ENCODE measurements at regions not wholly inside any gene's neighbourhood (a gene's known extent, or its start where the extent isn't known, plus 50 kb on each side); places are given as distances from the start of the nearest gene placed in this dataset.

- Histone ChIP-seq H3K4me1 (no peaks in the 10 kb centered on the region), H3K4me3 (no peak overlapping the region), H3K9me3 (no peaks in the 10 kb centered on the region), H3K27me3 (no peaks in the 10 kb centered on the region), H3K27ac (no peak overlapping the region), H3K36me3 (no peaks in the 10 kb centered on the region)
- no peak for DNase-seq (ENCODE audit: extremely low spot score in 2 of 2)
- intact Hi-C loops (cut with DNase I) = no loop called here
- TF ChIP-seq POLR2A (IDR thresholded peaks at IDR 0.05) = no peak
- no peak for TF ChIP-seq CTCF (IDR thresholded peaks at IDR 0.05)
- no peak for TF ChIP-seq POLR2AphosphoS5 (IDR thresholded peaks at IDR 0.05; ENCODE audit: insufficient read depth in 1 of 2, low read depth in 1 of 2)
Measured at GRCh38 chr3:174775603-174776002, 83.5 kb upstream of the NAALADL2 start.

GRCh38 chr3:174776123-174776522, 83.0 kb upstream of the NAALADL2 start:
- Histone ChIP-seq H3K9me3 (no peaks in the 10 kb centered on the region), H3K4me3 (no peak overlapping the region), H3K27ac (no peak overlapping the region), H3K36me3 (no peaks in the 10 kb centered on the region), H3K27me3 (no peaks in the 10 kb centered on the region), H3K4me1 (no peaks in the 10 kb centered on the region)
- no peak for DNase-seq (ENCODE audit: extremely low spot score in 2 of 2)
- intact Hi-C loops (cut with DNase I) = no loop called here
- TF ChIP-seq POLR2AphosphoS5 (IDR thresholded peaks at IDR 0.05; ENCODE audit: insufficient read depth in 1 of 2, low read depth in 1 of 2) (no peak), POLR2A (IDR thresholded peaks at IDR 0.05) (no peak), CTCF (IDR thresholded peaks at IDR 0.05) (no peak)

- no peak for DNase-seq (ENCODE audit: extremely low spot score in 2 of 2)
- H3K4me3 ChIP-seq = no peak overlapping the region
- no peaks in the 10 kb centered on the region for H3K9me3 ChIP-seq
- TF ChIP-seq POLR2A (IDR thresholded peaks at IDR 0.05) = no peak
- TF ChIP-seq CTCF (IDR thresholded peaks at IDR 0.05) = no peak
- no peak for TF ChIP-seq POLR2AphosphoS5 (IDR thresholded peaks at IDR 0.05; ENCODE audit: insufficient read depth in 1 of 2, low read depth in 1 of 2)
- no peaks in the 10 kb centered on the region for H3K4me1 ChIP-seq
- intact Hi-C loops (cut with DNase I) = no loop called here
- no peak overlapping the region for H3K27ac ChIP-seq
- no peaks in the 10 kb centered on the region for H3K27me3 ChIP-seq
- no peaks in the 10 kb centered on the region for H3K36me3 ChIP-seq
Measured at GRCh38 chr3:174776636-174777035, 82.5 kb upstream of the NAALADL2 start.

GRCh38 chr3:174777813-174778212, 81.3 kb upstream of the NAALADL2 start:
- Histone ChIP-seq H3K4me3 (no peak overlapping the region), H3K27me3 (no peaks in the 10 kb centered on the region), H3K9me3 (no peaks in the 10 kb centered on the region), H3K27ac (no peak overlapping the region), H3K4me1 (no peaks in the 10 kb centered on the region), H3K36me3 (no peaks in the 10 kb centered on the region)
- DNase-seq (ENCODE audit: extremely low spot score in 2 of 2) = no peak
- intact Hi-C loops (cut with DNase I) = no loop called here
- no peak for TF ChIP-seq POLR2AphosphoS5 (IDR thresholded peaks at IDR 0.05; ENCODE audit: insufficient read depth in 1 of 2, low read depth in 1 of 2)
- no peak for TF ChIP-seq POLR2A (IDR thresholded peaks at IDR 0.05)
- TF ChIP-seq CTCF (IDR thresholded peaks at IDR 0.05) = no peak

GRCh38 chr3:174783502-174783901, 75.6 kb upstream of the NAALADL2 start:
- H3K27ac ChIP-seq = no peak overlapping the region
- H3K9me3 ChIP-seq = no peaks in the 10 kb centered on the region
- H3K27me3 ChIP-seq = no peaks in the 10 kb centered on the region
- DNase-seq (ENCODE audit: extremely low spot score in 2 of 2) = no peak
- H3K36me3 ChIP-seq = no peaks in the 10 kb centered on the region
- no peaks in the 10 kb centered on the region for H3K4me1 ChIP-seq
- intact Hi-C loops (cut with DNase I) = no loop called here
- no peak for TF ChIP-seq POLR2A (IDR thresholded peaks at IDR 0.05)
- no peak for TF ChIP-seq CTCF (IDR thresholded peaks at IDR 0.05)
- TF ChIP-seq POLR2AphosphoS5 (IDR thresholded peaks at IDR 0.05; ENCODE audit: insufficient read depth in 1 of 2, low read depth in 1 of 2) = no peak
- H3K4me3 ChIP-seq = no peak overlapping the region

All from vagina (tissue), 2 donors.